HCT116 (cell line): ENCODE measurements at regions not wholly inside any gene's neighbourhood (a gene's known extent, or its start where the extent isn't known, plus 50 kb on each side); places are given as distances from the start of the nearest gene placed in this dataset.
"Not testable (repeated sequence)": the region's sequence is repeated elsewhere in the genome, so short reads cannot be mapped to it uniquely, and the experiment has no call there.

ENCODE experiments used
- ATAC-seq: fragments of 200-7000 bp; cut with Tn5 transposase; 2 replicates; pipeline ENCODE4 v1.9.1; 2020; ENCODE audit warnings: mild to moderate bottlenecking, moderate library complexity
- BruUV-seq: library from RNA; stranded (reverse); fragments of 400-500 nt; replicated peaks from 2 replicates; lab custom pipeline; 2021; lab: Mats Ljungman, UMichigan
- CTCF ChIA-PET: fragments of 300-600 bp; sonication (Branson Sonifier 250); formaldehyde crosslinking; loops from one replicate; lab custom pipeline; 2021; ENCODE audit warnings: antibody characterized with exemption; lab: Charles Lee
- POLR2A ChIA-PET: fragments of 300-600, 350-600 bp; sonication (Branson Sonifier 250); formaldehyde crosslinking; loops from one replicate; lab custom pipeline; 2021; ENCODE audit warnings: antibody characterized with exemption; lab: Charles Lee
- RAD21 ChIA-PET, 2 experiments: fragments of 300-600 bp; sonication (Branson Sonifier 250); formaldehyde crosslinking; loops; one replicate each; lab custom pipeline; 2023; ENCODE audit warnings: low total read pairs in 2 of 2; ENCODE audit not compliant: uncharacterized antibody in 2 of 2, unreplicated experiment in 2 of 2, low non-redundant PET in 1 of 2; lab: Charles Lee
- DNase-seq: peaks from one replicate; pipeline ENCODE4 v3.0.0-alpha.2; 2010; ENCODE audit warnings: low read depth, low spot score
- H2AFZ ChIP-seq: fragments of 200-600 bp; shearing (Covaris generic), sonication (generic); 2 replicates; pipeline ENCODE4 v1.6.1; 2017; ENCODE audit warnings: low read depth, mixed run types, mixed read lengths, antibody characterized with exemption, low read length; ENCODE audit not compliant: poor library complexity, severe bottlenecking
- H3K27ac ChIP-seq: 2 replicates; pipeline ENCODE4 v1.5.1; 2012; ENCODE audit warnings: low read depth, low read length
- H3K27me3 ChIP-seq: fragments of 200-600 bp; sonication (generic); 2 replicates; pipeline ENCODE4 v1.6.1; 2016; ENCODE audit warnings: mixed run types, low read length, mixed read lengths; ENCODE audit not compliant: insufficient read depth
- H3K36me3 ChIP-seq, 2 experiments: fragments of 200-500 bp in 1 of 2; fragments of 200-600 bp in 1 of 2; sonication (Bioruptor generic) in 1 of 2; sonication (generic) in 1 of 2; 2 replicates each; pipeline versions ENCODE4 v1.5.1 to v1.6.1; 2014 to 2016; ENCODE audit warnings: low read length in 2 of 2, inconsistent platforms in 1 of 2, mixed read lengths in 1 of 2, mixed run types in 1 of 2; ENCODE audit not compliant: insufficient read depth in 2 of 2, control insufficient read depth in 1 of 2
- H3K4me1 ChIP-seq, 2 experiments: fragments of 200-600 bp in 1 of 2; sonication (generic) in 1 of 2; 2 replicates each; pipeline versions ENCODE4 v1.5.1 to v1.6.1; 2012 to 2017; ENCODE audit warnings: low read length in 2 of 2, inconsistent platforms in 1 of 2, mild to moderate bottlenecking in 1 of 2, mixed read lengths in 1 of 2, mixed run types in 1 of 2, moderate library complexity in 1 of 2; ENCODE audit not compliant: insufficient read depth in 2 of 2, control insufficient read depth in 1 of 2
- H3K4me2 ChIP-seq: fragments of 200-600 bp; sonication (generic); 2 replicates; pipeline ENCODE4 v1.6.1; 2017; ENCODE audit warnings: mixed run types, low read length, mixed read lengths
- H3K4me3 ChIP-seq, 2 experiments: fragments of 200-600 bp in 1 of 2; sonication (generic) in 1 of 2; replicated peaks in 1 of 2; 2 replicates each; pipeline ENCODE4 v1.5.1; 2011 to 2016; ENCODE audit warnings: low read length in 2 of 2, control low read depth in 1 of 2, low read depth in 1 of 2, mild to moderate bottlenecking in 1 of 2, mixed read lengths in 1 of 2, mixed run types in 1 of 2
- H3K79me2 ChIP-seq: fragments of 200-600 bp; sonication (generic); 2 replicates; pipeline ENCODE4 v1.6.1; 2017; ENCODE audit warnings: mild to moderate bottlenecking, mixed run types, low read length, moderate library complexity, mixed read lengths; ENCODE audit not compliant: insufficient read depth
- H3K9ac ChIP-seq: fragments of 200-600 bp; sonication (generic); 2 replicates; pipeline ENCODE4 v1.6.1; 2016; ENCODE audit warnings: low read length, mixed read lengths
- H3K9me2 ChIP-seq: fragments of 200-600 bp; sonication (generic), shearing (Covaris generic); 2 replicates; pipeline ENCODE4 v1.6.1; 2017; ENCODE audit warnings: mixed run types, mild to moderate bottlenecking, moderate library complexity; ENCODE audit not compliant: insufficient read depth
- H3K9me3 ChIP-seq, 2 experiments: fragments of 200-500 bp in 1 of 2; fragments of 200-600 bp in 1 of 2; sonication (Bioruptor generic) in 1 of 2; sonication (generic) in 1 of 2; 2 replicates each; pipeline ENCODE4 v1.6.1; 2014 to 2017; ENCODE audit warnings: low read length in 2 of 2, mixed read lengths in 2 of 2, inconsistent platforms in 1 of 2, low read depth in 1 of 2, mild to moderate bottlenecking in 1 of 2, mixed run types in 1 of 2, moderate library complexity in 1 of 2; ENCODE audit not compliant: control insufficient read depth in 1 of 2, insufficient read depth in 1 of 2
- H4K20me1 ChIP-seq: fragments of 200-600 bp; sonication (generic), shearing (Covaris generic); 2 replicates; pipeline ENCODE4 v1.6.1; 2017; ENCODE audit warnings: mixed run types, mild to moderate bottlenecking, moderate library complexity; ENCODE audit not compliant: insufficient read depth
- EGR1 ChIP-seq: IDR thresholded peaks from 2 replicates; pipeline ENCODE4 v1.6.1; 2012; ENCODE audit warnings: low read depth
- ELF1 ChIP-seq: IDR thresholded peaks from 2 replicates; pipeline ENCODE4 v1.6.1; 2012; ENCODE audit warnings: low read depth, borderline replicate concordance
- FOSL1 ChIP-seq: IDR thresholded peaks from 2 replicates; pipeline ENCODE4 v1.6.1; 2012; ENCODE audit warnings: low read depth
- JUND ChIP-seq: IDR thresholded peaks from 2 replicates; pipeline ENCODE4 v1.6.1; 2012
- POLR2A ChIP-seq: IDR thresholded peaks from 2 replicates; pipeline ENCODE4 v1.7.0; 2011; ENCODE audit warnings: borderline replicate concordance; ENCODE audit not compliant: insufficient read depth, insufficient read length; ENCODE audit errors: extremely low read depth
- POLR2AphosphoS5 ChIP-seq: IDR thresholded peaks from 2 replicates; pipeline ENCODE4 v1.6.1; 2011; ENCODE audit warnings: mild to moderate bottlenecking, low read depth, low read length, moderate library complexity
- RAD21 ChIP-seq: IDR thresholded peaks from 2 replicates; pipeline ENCODE4 v1.6.1; 2012; ENCODE audit warnings: low read depth, mild to moderate bottlenecking
- REST ChIP-seq: IDR thresholded peaks from 2 replicates; pipeline ENCODE4 v1.6.1; 2012; ENCODE audit warnings: low read depth
- SIN3A ChIP-seq: IDR thresholded peaks from 2 replicates; pipeline ENCODE4 v1.6.1; 2012; ENCODE audit warnings: low read depth
- SP1 ChIP-seq: IDR thresholded peaks from 2 replicates; pipeline ENCODE4 v1.6.1; 2012; ENCODE audit warnings: low read depth
- SRF ChIP-seq: IDR thresholded peaks from 2 replicates; pipeline ENCODE4 v1.6.1; 2012; ENCODE audit warnings: low read depth
- ZFX ChIP-seq: fragments of 450-650 bp; IDR thresholded peaks from 2 replicates; pipeline ENCODE4 v1.6.1; 2017
- ZNF274 ChIP-seq: fragments of 200-500 bp; sonication (Bioruptor generic); IDR thresholded peaks from 2 replicates; pipeline ENCODE4 v1.6.1; 2014; ENCODE audit warnings: mild to moderate bottlenecking, low read depth, low read length, inconsistent platforms
- intact Hi-C: fragments of 100-400 bp; cut with micrococcal nuclease; formaldehyde crosslinking; loops from 2 replicates; pipeline ENCODE4 v1.10.0; 2022
- TF ChIP-seq, protein P1 (sequence below): IDR thresholded peaks from 2 replicates; pipeline ENCODE4 v1.6.1; 2011; ENCODE audit warnings: mild to moderate bottlenecking, low read length, moderate library complexity; ENCODE audit not compliant: insufficient replicate concordance; ENCODE audit errors: extremely low read depth
- TF ChIP-seq, protein P2 (sequence below): IDR thresholded peaks from 2 replicates; pipeline ENCODE4 v1.6.1; 2012

GRCh38 chr4:103385565-103385964, 187.4 kb upstream of the CENPE start:
- H2AFZ ChIP-seq, H3K9me2 ChIP-seq, H3K27me3 ChIP-seq, H3K27ac ChIP-seq, intact Hi-C loops, RAD21 ChIA-PET, H3K4me1 ChIP-seq, H3K4me2 ChIP-seq, POLR2A ChIA-PET, DNase-seq, H3K79me2 ChIP-seq, ATAC-seq, H3K9me3 ChIP-seq, BruUV-seq, H4K20me1 ChIP-seq, H3K9ac ChIP-seq, H3K4me3 ChIP-seq, H3K36me3 ChIP-seq: not testable (repeated sequence)
- CTCF ChIA-PET, result interaction anchor here (0.7 kb wide), 1 partner anchor 357 kb away, joined by 4 read pairs; no protein-coding TSS in a partner anchor

- H2AFZ ChIP-seq, result peak overlapping the region; percentile 70
- H3K27ac ChIP-seq, result no peak overlapping the region
- POLR2A ChIA-PET, result no interaction called here
- H4K20me1 ChIP-seq, result no peaks in the 10 kb centered on the region
- no TSS peak for BruUV-seq
- H3K9ac ChIP-seq, result no peak overlapping the region
- RAD21 ChIA-PET, result no interaction called here
- H3K27me3 ChIP-seq, result no peaks in the 10 kb centered on the region
- no peaks in the 10 kb centered on the region for H3K9me3 ChIP-seq
- CTCF ChIA-PET, result no interaction called here
- H3K4me1 ChIP-seq, result peaks cover 0 to 13% of the 10 kb centered on the region in 2 experiments; a peak in 3 of 4 replicates
- no peaks in the 10 kb centered on the region for H3K36me3 ChIP-seq
- H3K4me3 ChIP-seq, result no peak overlapping the region
- ATAC-seq, result peak; percentile 72
- no peaks in the 10 kb centered on the region for H3K79me2 ChIP-seq
- intact Hi-C loops, result no loop called here
- no peaks in the 10 kb centered on the region for H3K9me2 ChIP-seq
- DNase-seq, result peak; percentile 24
- H3K4me2 ChIP-seq, result peak overlapping the region; percentile 42
- TF ChIP-seq ELF1 (no peak), FOSL1 (no peak; the same call in 1 of the 2 replicates), RAD21 (no peak), EGR1 (no peak), SIN3A (no peak), SRF (no peak), SP1 (no peak), JUND (no peak), REST (no peak), POLR2AphosphoS5 (no peak), ZFX (no peak), ZNF274 (no peak), POLR2A (no peak)
- TF ChIP-seq, protein P1, sequence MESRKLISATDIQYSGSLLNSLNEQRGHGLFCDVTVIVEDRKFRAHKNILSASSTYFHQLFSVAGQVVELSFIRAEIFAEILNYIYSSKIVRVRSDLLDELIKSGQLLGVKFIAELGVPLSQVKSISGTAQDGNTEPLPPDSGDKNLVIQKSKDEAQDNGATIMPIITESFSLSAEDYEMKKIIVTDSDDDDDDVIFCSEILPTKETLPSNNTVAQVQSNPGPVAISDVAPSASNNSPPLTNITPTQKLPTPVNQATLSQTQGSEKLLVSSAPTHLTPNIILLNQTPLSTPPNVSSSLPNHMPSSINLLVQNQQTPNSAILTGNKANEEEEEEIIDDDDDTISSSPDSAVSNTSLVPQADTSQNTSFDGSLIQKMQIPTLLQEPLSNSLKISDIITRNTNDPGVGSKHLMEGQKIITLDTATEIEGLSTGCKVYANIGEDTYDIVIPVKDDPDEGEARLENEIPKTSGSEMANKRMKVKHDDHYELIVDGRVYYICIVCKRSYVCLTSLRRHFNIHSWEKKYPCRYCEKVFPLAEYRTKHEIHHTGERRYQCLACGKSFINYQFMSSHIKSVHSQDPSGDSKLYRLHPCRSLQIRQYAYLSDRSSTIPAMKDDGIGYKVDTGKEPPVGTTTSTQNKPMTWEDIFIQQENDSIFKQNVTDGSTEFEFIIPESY, result no peak
- TF ChIP-seq, protein P2, sequence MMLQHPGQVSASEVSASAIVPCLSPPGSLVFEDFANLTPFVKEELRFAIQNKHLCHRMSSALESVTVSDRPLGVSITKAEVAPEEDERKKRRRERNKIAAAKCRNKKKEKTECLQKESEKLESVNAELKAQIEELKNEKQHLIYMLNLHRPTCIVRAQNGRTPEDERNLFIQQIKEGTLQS, result no peak
- TF ChIP-seq, all 23 proteins: peak for 0
Observed at GRCh38 chr4:103375278-103375677, 177.1 kb upstream of the CENPE start.
